ENCODE measurements at regions not wholly inside any gene's neighbourhood (a gene's known extent, or its start where the extent isn't known, plus 50 kb on each side); places are given as distances from the start of the nearest gene placed in this dataset.

GRCh38 chr3:148146947-148147826, 550.5 kb upstream of the AGTR1 start:
- Histone ChIP-seq H3K27ac (no peak overlapping the region), H3K27me3 (replicated peaks in 1 of 7) (no peaks in the 10 kb centered on the region), H3K36me3 (no peaks in the 10 kb centered on the region), H3K4me1 (no peaks in the 10 kb centered on the region), H3K4me3 (no peak overlapping the region), H3K9me3 (no peaks in the 10 kb centered on the region)
- intact Hi-C loops (cut with DNase I; ENCODE audit: low total_unique reads), result no loop called here
- TF ChIP-seq, protein P1, sequence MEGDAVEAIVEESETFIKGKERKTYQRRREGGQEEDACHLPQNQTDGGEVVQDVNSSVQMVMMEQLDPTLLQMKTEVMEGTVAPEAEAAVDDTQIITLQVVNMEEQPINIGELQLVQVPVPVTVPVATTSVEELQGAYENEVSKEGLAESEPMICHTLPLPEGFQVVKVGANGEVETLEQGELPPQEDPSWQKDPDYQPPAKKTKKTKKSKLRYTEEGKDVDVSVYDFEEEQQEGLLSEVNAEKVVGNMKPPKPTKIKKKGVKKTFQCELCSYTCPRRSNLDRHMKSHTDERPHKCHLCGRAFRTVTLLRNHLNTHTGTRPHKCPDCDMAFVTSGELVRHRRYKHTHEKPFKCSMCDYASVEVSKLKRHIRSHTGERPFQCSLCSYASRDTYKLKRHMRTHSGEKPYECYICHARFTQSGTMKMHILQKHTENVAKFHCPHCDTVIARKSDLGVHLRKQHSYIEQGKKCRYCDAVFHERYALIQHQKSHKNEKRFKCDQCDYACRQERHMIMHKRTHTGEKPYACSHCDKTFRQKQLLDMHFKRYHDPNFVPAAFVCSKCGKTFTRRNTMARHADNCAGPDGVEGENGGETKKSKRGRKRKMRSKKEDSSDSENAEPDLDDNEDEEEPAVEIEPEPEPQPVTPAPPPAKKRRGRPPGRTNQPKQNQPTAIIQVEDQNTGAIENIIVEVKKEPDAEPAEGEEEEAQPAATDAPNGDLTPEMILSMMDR (IDR thresholded peaks at IDR 0.05 in 8 of 11, conservative IDR thresholded peaks at IDR 0.05 in 3 of 11), result no peak
- TF ChIP-seq POLR2AphosphoS5 (IDR thresholded peaks at IDR 0.05) (no peak), POLR2A (IDR thresholded peaks at IDR 0.05) (no peak)
- DNase-seq, result no peak
- 64 to 72% (median 67%) methylated on average over 2 of the region's 2 CpGs for WGBS, 5 donors

DNA sequence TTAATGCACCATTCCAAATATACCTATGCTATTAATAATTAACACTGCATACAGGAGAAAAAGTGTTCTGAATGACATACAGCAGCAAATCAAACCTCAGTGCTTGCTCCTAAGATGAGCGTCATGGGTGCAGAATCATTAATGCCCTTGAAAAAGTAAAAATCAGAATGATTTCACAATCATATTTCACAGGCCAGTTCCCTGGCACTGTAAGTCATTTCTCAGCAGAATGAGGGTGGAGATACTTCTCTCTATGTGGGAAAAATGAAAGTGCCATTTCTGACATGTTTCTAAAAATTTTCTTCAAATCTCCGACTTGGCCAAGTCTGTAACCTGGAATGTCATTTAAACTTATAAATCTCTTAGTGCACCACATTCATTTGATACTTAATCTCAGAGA, 549.8 kb upstream of the AGTR1 start:
- H3K36me3 ChIP-seq, result no peaks in the 10 kb centered on the region
- TF ChIP-seq POLR2A (IDR thresholded peaks at IDR 0.05) (no peak), POLR2AphosphoS5 (IDR thresholded peaks at IDR 0.05) (no peak)
- TF ChIP-seq, protein P1 (IDR thresholded peaks at IDR 0.05 in 8 of 11, conservative IDR thresholded peaks at IDR 0.05 in 3 of 11), result no peak
- H3K9me3 ChIP-seq, result no peaks in the 10 kb centered on the region
- H3K4me3 ChIP-seq, result no peak overlapping the region
- H3K4me1 ChIP-seq, result no peaks in the 10 kb centered on the region
- WGBS, 5 donors, result 62 to 91% (median 80%) methylated on average over 2 of the region's 2 CpGs
- DNase-seq, result no peak
- H3K27me3 ChIP-seq (replicated peaks in 1 of 7), result no peaks in the 10 kb centered on the region
- H3K27ac ChIP-seq, result no peak overlapping the region
- intact Hi-C loops (cut with DNase I; ENCODE audit: low total_unique reads), result no loop called here

DNA sequence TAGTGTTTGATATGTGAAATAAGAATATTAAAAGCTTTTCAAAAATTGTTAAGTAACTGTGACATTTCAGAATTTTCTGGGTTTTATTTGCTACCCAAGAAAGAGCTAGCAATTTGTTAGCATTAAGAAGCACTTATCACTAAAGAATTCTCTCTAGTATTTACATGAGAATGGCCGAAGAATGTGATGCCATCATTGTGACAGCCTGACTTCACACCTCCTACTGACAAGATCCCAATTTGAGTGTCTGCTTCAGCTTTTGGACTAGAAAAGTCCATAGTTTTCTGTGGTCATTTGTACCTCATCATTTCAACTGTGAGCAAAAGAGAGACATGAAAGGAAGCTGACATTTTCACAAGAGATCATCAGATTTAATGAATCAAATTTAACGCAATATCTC, 548.1 kb upstream of the AGTR1 start:
- no peaks in the 10 kb centered on the region for H3K36me3 ChIP-seq
- no peaks in the 10 kb centered on the region for H3K9me3 ChIP-seq
- no peak overlapping the region for H3K4me3 ChIP-seq
- WGBS, 5 donors, result 66 to 91% (median 72%) methylated on average over 2 of the region's 2 CpGs
- H3K4me1 ChIP-seq, result no peaks in the 10 kb centered on the region
- intact Hi-C loops (cut with DNase I; ENCODE audit: low total_unique reads), result no loop called here
- no peak for TF ChIP-seq POLR2AphosphoS5 (IDR thresholded peaks at IDR 0.05)
- TF ChIP-seq, protein P1 (IDR thresholded peaks at IDR 0.05 in 8 of 11, conservative IDR thresholded peaks at IDR 0.05 in 3 of 11), result no peak
- TF ChIP-seq POLR2A (IDR thresholded peaks at IDR 0.05), result no peak
- H3K27me3 ChIP-seq (replicated peaks in 1 of 7), result no peaks in the 10 kb centered on the region
- DNase-seq, result no peak
- H3K27ac ChIP-seq, result no peak overlapping the region

GRCh38 chr3:148150141-148150540, 547.6 kb upstream of the AGTR1 start:
- H3K9me3 ChIP-seq, result no peaks in the 10 kb centered on the region
- no peaks in the 10 kb centered on the region for H3K27me3 ChIP-seq (replicated peaks in 1 of 7)
- 77 to 89% (median 81%) methylated on average over 2 of the region's 2 CpGs for WGBS, 5 donors
- no peak for DNase-seq
- H3K4me1 ChIP-seq, result no peaks in the 10 kb centered on the region
- H3K27ac ChIP-seq, result no peak overlapping the region
- intact Hi-C loops (cut with DNase I; ENCODE audit: low total_unique reads), result no loop called here
- H3K36me3 ChIP-seq, result no peaks in the 10 kb centered on the region
- no peak overlapping the region for H3K4me3 ChIP-seq
- TF ChIP-seq, protein P1 (IDR thresholded peaks at IDR 0.05 in 8 of 11, conservative IDR thresholded peaks at IDR 0.05 in 3 of 11), result no peak
